ENCODE measurements at regions not wholly inside any gene's neighbourhood (a gene's known extent, or its start where the extent isn't known, plus 50 kb on each side); places are given as distances from the start of the nearest gene placed in this dataset.

GRCh38 chr20:11832851-11833250, 84.8 kb upstream of the BTBD3 start:
- CTCF ChIA-PET (ENCODE audit: partially characterized antibody): interaction anchor here (0.6 to 1.3 kb wide), 3 partner anchors 13 to 953 kb away, joined by 3 read pairs; no protein-coding TSS in a partner anchor
- Histone ChIP-seq H2BK120ac (replicated peaks; ENCODE audit: low read depth, low read length) (no peak overlapping the region), H3K36me3 (ENCODE audit: control insufficient read depth in 2 of 4, insufficient read depth in 4 of 4, low read length in 3 of 4) (no peaks in the 10 kb centered on the region), H3K79me1 (ENCODE audit: low read depth, low read length) (no peaks in the 10 kb centered on the region), H2BK5ac (ENCODE audit: low read depth, low read length) (no peak overlapping the region), H3K4me1 (replicated peaks in 1 of 4; ENCODE audit: control insufficient read depth in 3 of 4, insufficient read depth in 4 of 4, low read length in 3 of 4) (no peaks in the 10 kb centered on the region), H3K4me2 (ENCODE audit: insufficient read depth in 1 of 2, low read depth in 2 of 2, low read length in 2 of 2) (no peak overlapping the region), H3K4me3 (ENCODE audit: extremely low read depth in 1 of 4, insufficient read depth in 2 of 4, low read depth in 3 of 4, low read length in 4 of 4) (no peak overlapping the region), H3K79me2 (ENCODE audit: control insufficient read depth in 1 of 2, insufficient read depth in 2 of 2, low read length in 2 of 2) (no peaks in the 10 kb centered on the region), H3K23ac (ENCODE audit: insufficient read length) (no peak overlapping the region), H2BK20ac (ENCODE audit: low read length) (no peak overlapping the region), H3K9ac (replicated peaks in 1 of 4; ENCODE audit: extremely low read depth in 1 of 4, low read depth in 3 of 4, low read length in 3 of 4) (no peak overlapping the region), H3K27ac (ENCODE audit: low read depth, low read length) (no peak overlapping the region), H3K27me3 (replicated peaks in 1 of 4; ENCODE audit: control insufficient read depth in 3 of 4, extremely low read depth in 1 of 4, insufficient read depth in 3 of 4, low read length in 3 of 4) (no peaks in the 10 kb centered on the region), H4K20me1 (replicated peaks in 1 of 2; ENCODE audit: control insufficient read depth in 1 of 2, insufficient read depth in 2 of 2, low read length in 2 of 2) (no peaks in the 10 kb centered on the region), H2BK15ac (ENCODE audit: low read length) (no peak overlapping the region), H3K9me3 (ENCODE audit: insufficient read depth in 2 of 2, low read depth in 1 of 2, low read length in 1 of 2) (0 out of 4 replicates have a peak, but pooled peaks cover 0 to 2% of the 10 kb centered on the region in 2 experiments), H3K56ac (replicated peaks; ENCODE audit: insufficient read length, low read depth, low read length) (no peak overlapping the region), H3K23me2 (ENCODE audit: low read depth, low read length) (no peaks in the 10 kb centered on the region; the same call in 1 of the 2 replicates), H3K18ac (ENCODE audit: extremely low read depth, low read length) (no peak overlapping the region), H2BK12ac (ENCODE audit: low read depth, low read length) (no peak overlapping the region), H3K4ac (replicated peaks; ENCODE audit: insufficient read length, low read depth, low read length) (no peak overlapping the region), H4K5ac (ENCODE audit: insufficient read length, low read depth, low read length) (no peak overlapping the region), H4K8ac (ENCODE audit: extremely low read depth, insufficient read depth, low read length) (no peak overlapping the region), H3K14ac (ENCODE audit: insufficient read length) (no peak overlapping the region), H2AFZ (ENCODE audit: low read length) (no peak overlapping the region), H4K91ac (replicated peaks; ENCODE audit: insufficient read length, low read length) (no peak overlapping the region), H2AK5ac (ENCODE audit: low read depth, low read length) (no peak overlapping the region)
- POLR2A ChIA-PET (ENCODE audit: partially characterized antibody): no interaction called here
- FAIRE-seq (no peak), DNase-seq (ENCODE audit: low read depth in 1 of 2, low spot score in 2 of 2) (no peak)
- WGBS, 2 experiments (ENCODE audit: extremely low coverage in 1 of 2, insufficient coverage in 1 of 2, insufficient read length in 1 of 2, insufficient replicate concordance in 2 of 2, low coverage in 1 of 2, low lambda C conversion rate in 2 of 2, missing lambda C conversion rate in 1 of 2): 0% methylated on average over 1 of the region's 1 CpG; no CpG with 5 or more reads in 1 of the 2 experiments
- TF ChIP-seq SP2 (IDR thresholded peaks at IDR 0.05; ENCODE audit: low read length) (no peak), SRF (IDR thresholded peaks at IDR 0.05; ENCODE audit: low read depth, low read length) (no peak), CEBPB (IDR thresholded peaks at IDR 0.05; ENCODE audit: low read depth, low read length) (no peak), YY1 (IDR thresholded peaks at IDR 0.05; ENCODE audit: low read depth, low read length) (no peak), PHF8 (conservative IDR thresholded peaks at IDR 0.05; ENCODE audit: low read depth, low read length) (no peak), CTCF (IDR thresholded peaks at IDR 0.05; ENCODE audit: control extremely low read depth in 1 of 3, insufficient read depth in 1 of 3, low read depth in 1 of 3, low read length in 3 of 3) (no peak), POU5F1 (IDR thresholded peaks at IDR 0.05; ENCODE audit: low read depth, low read length) (no peak), CHD1 (IDR thresholded peaks at IDR 0.05; ENCODE audit: low read depth, low read length) (no peak), NANOG (IDR thresholded peaks at IDR 0.05; ENCODE audit: insufficient read depth, low read depth, low read length, poor library complexity, severe bottlenecking) (no peak), ZNF274 (IDR thresholded peaks at IDR 0.05; ENCODE audit: borderline replicate concordance, extremely low read depth, low read length) (no peak), SIX5 (IDR thresholded peaks at IDR 0.05; ENCODE audit: low read depth, low read length) (no peak), ATF3 (IDR thresholded peaks at IDR 0.05; ENCODE audit: insufficient read depth, low read depth, low read length) (no peak)

Data from H1 (cell line).